Right lobe of liver (tissue), 6 donors: ENCODE measurements at regions not wholly inside any gene's neighbourhood (a gene's known extent, or its start where the extent isn't known, plus 50 kb on each side); places are given as distances from the start of the nearest gene placed in this dataset.

Experiments used
- ATAC-seq, 4 donors: fragments of 200-7000 bp; cut with Tn5 transposase; one replicate each; pipeline ENCODE4 v1.9.1; 2020; ENCODE audit warnings: mild to moderate bottlenecking in 4 of 4, moderate library complexity in 4 of 4
- DNase-seq, 3 donors: peaks; one replicate each; pipeline ENCODE4 v3.0.0-alpha.2; 2020
- H3K27ac ChIP-seq, 3 donors: fragments of 200-600 bp; one replicate each; pipeline ENCODE4 v1.8.0; 2022
- H3K27me3 ChIP-seq, 2 donors: fragments of 200-600 bp; one replicate each; pipeline ENCODE4 v1.8.0; 2022
- H3K36me3 ChIP-seq, 4 donors: fragments of 200-600 bp; sonication (generic) in 1 of 4; one replicate each; pipeline versions ENCODE4 v1.5.1 to v1.8.0; 2017 to 2022; ENCODE audit warnings: control low read depth in 1 of 4
- H3K4me1 ChIP-seq, 4 donors: fragments of 200-600 bp; sonication (generic) in 1 of 4; one replicate each; pipeline versions ENCODE4 v1.5.1 to v1.8.0; 2017 to 2022; ENCODE audit warnings: control low read depth in 1 of 4
- H3K4me3 ChIP-seq, 3 donors: fragments of 200-600 bp; one replicate each; pipeline ENCODE4 v1.8.0; 2022
- H3K9me3 ChIP-seq, 4 donors: fragments of 200-600 bp; sonication (generic) in 1 of 4; one replicate each; pipeline versions ENCODE4 v1.5.1 to v1.8.0; 2017 to 2022; ENCODE audit warnings: control low read depth in 1 of 4
- CTCF ChIP-seq, 4 donors: fragments of 200-600 bp in 3 of 4; fragments of 450-650 bp in 1 of 4; IDR thresholded peaks; one replicate each; pipeline versions ENCODE4 v1.5.1 to v1.8.0; 2016 to 2022; ENCODE audit warnings: antibody characterized with exemption in 4 of 4, mild to moderate bottlenecking in 2 of 4
- POLR2A ChIP-seq: fragments of 450-650 bp; IDR thresholded peaks from one replicate; pipeline ENCODE4 v1.6.1; 2017; ENCODE audit warnings: antibody characterized with exemption, mild to moderate bottlenecking
- WGBS: methylation state at CpG from one replicate; pipeline ENCODE4 v1.1.6; 2018; ENCODE audit warnings: low coverage, low lambda C conversion rate; ENCODE audit not compliant: insufficient coverage; ENCODE audit errors: missing lambda C conversion rate; 5-methylcytosine and 5-hydroxymethylcytosine counted together
- intact Hi-C, 2 donors: fragments of 100-400 bp; cut with DNase I; formaldehyde crosslinking; loops; one replicate each; pipeline versions ENCODE4 v1.11.2 to v1.14.1; 2022
- donor health status: DM: no; HTN: yes; CAD: no.
- donor health status: DM: no; HTN: no; CAD: no.
- donor health status: DM: no; HTN: no; CAD: no.
- donor health status: DM: no; HTN: yes; CAD: no.
- donor health status: DM: no; HTN: yes; CAD: no.

- DNase-seq (no peak), ATAC-seq (no peak)
- no peaks in the 10 kb centered on the region for H3K36me3 ChIP-seq
- no peak for TF ChIP-seq CTCF (IDR thresholded peaks at IDR 0.05)
- no peak for TF ChIP-seq POLR2A
- H3K4me1 ChIP-seq, result no peaks in the 10 kb centered on the region
- no peaks in the 10 kb centered on the region for H3K9me3 ChIP-seq
- intact Hi-C loops, result no loop called here
- H3K4me3 ChIP-seq, result no peak overlapping the region
- H3K27ac ChIP-seq, result no peak overlapping the region
- 29% methylated on average over 1 of the region's 1 CpG for WGBS
- H3K27me3 ChIP-seq, result no peaks in the 10 kb centered on the region
These were observed 346.9 kb downstream of the DEPDC1B start for GRCh38 chr5:60352992-60353599.

GRCh38 chr5:60350794-60351193, 349.2 kb downstream of the DEPDC1B start:
- DNase-seq, result no peak
- Histone ChIP-seq H3K27me3 (no peaks in the 10 kb centered on the region), H3K36me3 (no peaks in the 10 kb centered on the region), H3K9me3 (no peaks in the 10 kb centered on the region), H3K4me1 (no peaks in the 10 kb centered on the region), H3K4me3 (no peak overlapping the region), H3K27ac (no peak overlapping the region)
- WGBS, result 74% methylated on average over 3 of the region's 3 CpGs
- intact Hi-C loops, result no loop called here
- TF ChIP-seq CTCF (IDR thresholded peaks at IDR 0.05) (no peak), POLR2A (no peak)
- no peak for ATAC-seq

GRCh38 chr5:60349891-60350415, 350.0 kb downstream of the DEPDC1B start:
- TF ChIP-seq CTCF (IDR thresholded peaks at IDR 0.05) (no peak), POLR2A (no peak)

GRCh38 chr5:60346393-60346792, 353.6 kb downstream of the DEPDC1B start:
- no peaks in the 10 kb centered on the region for H3K4me1 ChIP-seq
- 31% methylated on average over 1 of the region's 1 CpG for WGBS
- H3K9me3 ChIP-seq, result no peaks in the 10 kb centered on the region
- H3K36me3 ChIP-seq, result no peaks in the 10 kb centered on the region
- ATAC-seq (no peak), DNase-seq (no peak)
- H3K27ac ChIP-seq, result no peak overlapping the region
- intact Hi-C loops, result no loop called here
- no peak for TF ChIP-seq CTCF (IDR thresholded peaks at IDR 0.05)
- TF ChIP-seq POLR2A, result no peak
- H3K4me3 ChIP-seq, result no peak overlapping the region
- no peaks in the 10 kb centered on the region for H3K27me3 ChIP-seq

More at GRCh38 chr5:60349891-60350415, 350.0 kb downstream of the DEPDC1B start:
- 79% methylated on average over 2 of the region's 2 CpGs for WGBS
- Histone ChIP-seq H3K27ac (no peak overlapping the region), H3K36me3 (no peaks in the 10 kb centered on the region), H3K4me1 (no peaks in the 10 kb centered on the region), H3K4me3 (no peak overlapping the region), H3K9me3 (no peaks in the 10 kb centered on the region), H3K27me3 (no peaks in the 10 kb centered on the region)
- DNase-seq (no peak), ATAC-seq (no peak)
- intact Hi-C loops, result no loop called here
